ENCODE measurements at regions not wholly inside any gene's neighbourhood (a gene's known extent, or its start where the extent isn't known, plus 50 kb on each side); places are given as distances from the start of the nearest gene placed in this dataset.

DNA sequence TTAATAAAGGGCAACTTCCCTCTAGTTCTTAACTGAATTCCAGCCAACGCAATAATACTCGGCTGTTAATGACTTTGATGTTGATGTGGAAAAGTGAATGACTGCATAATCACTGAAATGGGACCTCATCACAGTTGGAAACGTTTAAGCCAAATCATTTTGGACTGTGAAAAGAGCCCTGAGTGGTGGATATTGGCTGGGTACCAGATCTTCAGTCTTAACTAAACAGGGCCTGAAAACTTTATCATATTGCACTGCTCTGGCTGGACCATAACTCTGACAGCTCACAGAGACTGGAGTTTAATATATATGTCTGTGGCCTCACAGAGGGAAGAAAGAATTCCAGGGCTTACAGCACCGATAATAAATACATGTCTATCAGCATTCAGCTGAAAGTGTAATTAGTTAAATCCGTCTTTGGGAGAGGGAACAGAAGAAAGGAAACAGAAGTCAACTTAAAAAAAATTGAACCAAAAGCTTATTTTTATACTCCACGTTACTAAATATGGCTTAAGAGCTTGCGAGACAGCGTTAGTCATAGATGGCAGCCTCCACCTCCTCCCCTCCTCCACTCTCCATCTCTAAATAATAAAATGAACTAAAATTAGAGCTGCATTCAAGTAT, 222.3 kb upstream of the CDIN1 start:
- Mint-ChIP-seq H3K27me3 (ENCODE audit: low read depth) (no peaks in the 10 kb centered on the region), H3K4me3 (no peak overlapping the region), H3K4me1 (no peaks in the 10 kb centered on the region), H3K27ac (no peak overlapping the region), H3K9me3 (no peaks in the 10 kb centered on the region), H3K36me3 (ENCODE audit: insufficient read depth in 1 of 3, low read depth in 3 of 3) (no peaks in the 10 kb centered on the region)
- Histone ChIP-seq H3K9me3 (ENCODE audit: control insufficient read depth, low read depth, low read length) (no peaks in the 10 kb centered on the region), H4K20me1 (ENCODE audit: control insufficient read depth, insufficient read depth, insufficient read length) (no peaks in the 10 kb centered on the region), H3K4ac (ENCODE audit: low read depth, low read length) (no peak overlapping the region), H3K27ac (ENCODE audit: insufficient read length, low read depth, low read length) (no peak overlapping the region), H2AFZ (ENCODE audit: low read length) (no peak overlapping the region), H4K91ac (ENCODE audit: insufficient read length, low read depth, low read length) (no peak overlapping the region), H3K23me2 (ENCODE audit: insufficient read length, low read depth, low read length, poor library complexity, severe bottlenecking) (no peaks in the 10 kb centered on the region), H3K23ac (ENCODE audit: insufficient read length, low read depth, low read length) (no peak overlapping the region), H2BK120ac (ENCODE audit: low read depth, low read length, poor library complexity, severe bottlenecking) (no peak overlapping the region), H2BK5ac (ENCODE audit: insufficient read length, low read length) (no peak overlapping the region), H2BK15ac (ENCODE audit: low read depth, low read length) (no peak overlapping the region), H2BK12ac (ENCODE audit: insufficient read length, low read depth, low read length) (no peak overlapping the region), H2BK20ac (ENCODE audit: low read depth, low read length, poor library complexity, severe bottlenecking) (no peak overlapping the region), H4K5ac (ENCODE audit: insufficient read length, low read depth, low read length) (no peak overlapping the region), H4K8ac (replicated peaks; ENCODE audit: insufficient read length, low read depth, low read length) (no peak overlapping the region), H3K79me1 (ENCODE audit: insufficient read depth, low read depth, low read length, poor library complexity, severe bottlenecking) (no peaks in the 10 kb centered on the region), H3T11ph (ENCODE audit: low read length) (no peak overlapping the region), H3K56ac (ENCODE audit: insufficient read length, low read depth, low read length) (no peak overlapping the region), H3K14ac (ENCODE audit: insufficient read depth, low read length) (no peak overlapping the region), H3K18ac (ENCODE audit: insufficient read length, low read depth, low read length) (no peak overlapping the region), H3K4me1 (ENCODE audit: insufficient read depth, low read length) (no peaks in the 10 kb centered on the region), H3K9ac (ENCODE audit: extremely low read depth, insufficient read length, low read length) (no peak overlapping the region), H2AK5ac (ENCODE audit: insufficient read length, low read length) (no peak overlapping the region), H3K4me2 (ENCODE audit: insufficient read depth, insufficient read length, low read length) (no peak overlapping the region), H3K79me2 (ENCODE audit: insufficient read depth, low read length) (no peaks in the 10 kb centered on the region), H3K27me3 (ENCODE audit: insufficient read depth, low read length) (no peaks in the 10 kb centered on the region)
- no CpG with 5 or more reads among the region's 8 CpGs for WGBS (ENCODE audit: extremely low coverage, insufficient read length, low lambda C conversion rate)
- TF ChIP-seq, protein P1, sequence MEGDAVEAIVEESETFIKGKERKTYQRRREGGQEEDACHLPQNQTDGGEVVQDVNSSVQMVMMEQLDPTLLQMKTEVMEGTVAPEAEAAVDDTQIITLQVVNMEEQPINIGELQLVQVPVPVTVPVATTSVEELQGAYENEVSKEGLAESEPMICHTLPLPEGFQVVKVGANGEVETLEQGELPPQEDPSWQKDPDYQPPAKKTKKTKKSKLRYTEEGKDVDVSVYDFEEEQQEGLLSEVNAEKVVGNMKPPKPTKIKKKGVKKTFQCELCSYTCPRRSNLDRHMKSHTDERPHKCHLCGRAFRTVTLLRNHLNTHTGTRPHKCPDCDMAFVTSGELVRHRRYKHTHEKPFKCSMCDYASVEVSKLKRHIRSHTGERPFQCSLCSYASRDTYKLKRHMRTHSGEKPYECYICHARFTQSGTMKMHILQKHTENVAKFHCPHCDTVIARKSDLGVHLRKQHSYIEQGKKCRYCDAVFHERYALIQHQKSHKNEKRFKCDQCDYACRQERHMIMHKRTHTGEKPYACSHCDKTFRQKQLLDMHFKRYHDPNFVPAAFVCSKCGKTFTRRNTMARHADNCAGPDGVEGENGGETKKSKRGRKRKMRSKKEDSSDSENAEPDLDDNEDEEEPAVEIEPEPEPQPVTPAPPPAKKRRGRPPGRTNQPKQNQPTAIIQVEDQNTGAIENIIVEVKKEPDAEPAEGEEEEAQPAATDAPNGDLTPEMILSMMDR (conservative IDR thresholded peaks at IDR 0.05) = no peak
- no peak for DNase-seq

Data from H9 (cell line).